HUDEP-2 (cell line): ENCODE measurements at regions not wholly inside any gene's neighbourhood (a gene's known extent, or its start where the extent isn't known, plus 50 kb on each side); places are given as distances from the start of the nearest gene placed in this dataset.

Experiments
- DNase-seq, 76 experiments: peaks; one replicate each; lab custom pipeline; 2025; ENCODE audit not compliant: unreplicated experiment in 76 of 76; lab: John Stamatoyannopoulos, UW

GRCh38 chr6:54629131-54629530, 217.4 kb upstream of the FAM83B start:
- no peak for DNase-seq

- no peak for DNase-seq
Measured at GRCh38 chr6:54632984-54633565, 213.5 kb upstream of the FAM83B start.

- no peak for DNase-seq
Measured at GRCh38 chr6:54633601-54634000, 213.0 kb upstream of the FAM83B start.

GRCh38 chr6:54640911-54641310, 205.7 kb upstream of the FAM83B start:
- no peak for DNase-seq

- DNase-seq: no peak
Measured at GRCh38 chr6:54646069-54646950, 200.3 kb upstream of the FAM83B start.

GRCh38 chr6:54646951-54647664, 199.5 kb upstream of the FAM83B start:
- DNase-seq: no peak

- no peak for DNase-seq
Measured at GRCh38 chr6:54654381-54654780, 192.2 kb upstream of the FAM83B start.

- DNase-seq: no peak
Measured at GRCh38 chr6:54655162-54655561, 191.4 kb upstream of the FAM83B start.

GRCh38 chr6:54665278-54665677, 181.3 kb upstream of the FAM83B start:
- DNase-seq: no peak

- DNase-seq: no peak
Measured at GRCh38 chr6:54680531-54680930, 166.0 kb upstream of the FAM83B start.

GRCh38 chr6:54681267-54681666, 165.3 kb upstream of the FAM83B start:
- no peak for DNase-seq

GRCh38 chr6:54681987-54682386, 164.6 kb upstream of the FAM83B start:
- no peak for DNase-seq

- no peak for DNase-seq
Measured at GRCh38 chr6:54689620-54690019, 157.0 kb upstream of the FAM83B start.

- DNase-seq: no peak
Measured at GRCh38 chr6:54690596-54690995, 156.0 kb upstream of the FAM83B start.

GRCh38 chr6:54694928-54695532, 151.5 kb upstream of the FAM83B start:
- no peak for DNase-seq

- no peak for DNase-seq
Measured at GRCh38 chr6:54695815-54696214, 150.8 kb upstream of the FAM83B start.

GRCh38 chr6:54697424-54697823, 149.1 kb upstream of the FAM83B start:
- peak in 1 of 76 experiments; percentile 1 for DNase-seq

GRCh38 chr6:54698974-54699373, 147.6 kb upstream of the FAM83B start:
- DNase-seq: no peak

GRCh38 chr6:54700158-54700557, 146.4 kb upstream of the FAM83B start:
- no peak for DNase-seq

GRCh38 chr6:54702772-54703171, 143.8 kb upstream of the FAM83B start:
- DNase-seq: no peak

GRCh38 chr6:54706391-54706790, 140.2 kb upstream of the FAM83B start:
- no peak for DNase-seq
